HG03097 (cell line): ENCODE measurements at regions not wholly inside any gene's neighbourhood (a gene's known extent, or its start where the extent isn't known, plus 50 kb on each side); places are given as distances from the start of the nearest gene placed in this dataset.
"Not testable (repeated sequence)": the region's sequence is repeated elsewhere in the genome, so short reads cannot be mapped to it uniquely, and the experiment has no call there.

Source experiments
- ATAC-seq: cut with Tn5 transposase; IDR thresholded peaks from one replicate; pipeline ENCODE4 v1.9.1; 2021; ENCODE audit not compliant: unreplicated experiment, low FRiP score

DNA sequence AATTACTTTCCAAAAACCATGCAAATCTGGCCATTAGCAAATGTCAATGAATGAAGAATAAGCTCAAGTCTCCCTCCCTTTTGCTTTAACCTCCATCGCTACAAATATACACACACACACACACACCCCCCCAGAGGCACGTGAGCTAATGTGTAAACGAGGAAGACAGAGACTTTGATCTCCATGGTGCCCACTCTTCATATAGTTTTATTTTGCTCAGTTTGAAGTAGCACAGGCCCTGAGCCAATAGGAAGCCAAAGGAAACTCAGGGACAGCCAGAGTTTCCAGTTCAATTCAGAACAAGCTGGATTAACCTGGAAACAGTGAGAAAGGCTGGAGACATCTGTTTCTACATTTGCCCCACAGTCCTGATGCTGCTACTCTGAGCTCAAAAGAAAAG, 248.4 kb upstream of the MEIS1 start:
- ATAC-seq, result no peak

DNA sequence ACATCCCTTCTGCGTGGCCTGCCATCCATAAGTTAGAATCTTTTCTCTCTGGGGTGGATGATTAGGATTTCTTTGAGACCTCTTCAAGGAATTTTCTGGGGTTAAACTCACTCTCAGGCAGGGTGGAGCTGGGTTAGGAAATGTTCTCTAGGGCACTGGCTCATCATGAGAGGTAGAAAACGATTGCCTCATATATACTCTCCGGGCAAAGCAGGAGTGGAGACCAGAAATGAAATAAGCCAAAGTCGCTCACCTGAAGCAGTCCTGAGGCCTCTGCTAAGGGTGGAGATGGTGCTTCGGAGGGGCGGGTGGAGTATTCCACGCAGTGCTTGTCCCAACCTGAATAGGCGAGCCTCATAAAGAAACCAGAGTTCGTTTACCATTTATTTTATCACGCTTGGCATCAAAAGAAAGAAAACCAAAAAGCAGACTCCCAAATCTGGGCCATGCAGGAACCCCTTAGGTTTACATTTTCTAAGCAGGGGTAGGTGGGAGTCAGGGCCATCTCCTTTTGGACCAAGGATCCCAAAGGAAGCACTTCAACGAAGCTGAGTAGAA, 249.3 kb upstream of the MEIS1 start:
- ATAC-seq, result no peak

DNA sequence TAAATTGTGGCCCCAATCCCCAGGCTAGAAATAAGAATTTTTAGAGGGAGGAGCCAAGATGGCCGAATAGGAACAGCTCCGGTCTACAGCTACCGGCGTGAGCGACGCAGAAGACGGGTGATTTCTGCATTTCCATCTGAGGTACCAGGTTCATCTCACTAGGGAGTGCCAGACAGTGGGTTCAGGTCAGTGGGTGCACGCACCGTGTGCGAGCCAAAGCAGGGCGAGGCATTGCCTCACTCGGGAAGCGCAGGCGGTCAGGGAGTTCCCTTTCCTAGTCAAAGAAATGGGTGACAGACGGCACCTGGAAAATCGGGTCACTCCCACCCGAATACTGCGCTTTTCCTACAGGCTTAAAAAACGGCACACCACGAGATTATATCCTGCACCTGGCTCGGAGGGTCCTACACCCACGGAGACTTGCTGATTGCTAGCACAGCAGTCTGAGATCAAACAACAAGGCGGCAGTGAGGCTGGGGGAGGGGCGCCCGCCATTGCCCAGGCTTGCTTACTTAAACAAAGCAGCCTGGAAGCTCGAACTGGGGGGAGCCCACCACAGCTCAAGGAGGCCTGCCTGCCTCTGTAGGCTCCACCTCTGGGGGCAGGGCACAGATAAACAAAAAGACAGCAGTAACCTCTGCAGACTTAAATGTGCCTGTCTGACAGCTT, 257.7 kb upstream of the MEIS1 start:
- not testable (repeated sequence) for ATAC-seq

DNA sequence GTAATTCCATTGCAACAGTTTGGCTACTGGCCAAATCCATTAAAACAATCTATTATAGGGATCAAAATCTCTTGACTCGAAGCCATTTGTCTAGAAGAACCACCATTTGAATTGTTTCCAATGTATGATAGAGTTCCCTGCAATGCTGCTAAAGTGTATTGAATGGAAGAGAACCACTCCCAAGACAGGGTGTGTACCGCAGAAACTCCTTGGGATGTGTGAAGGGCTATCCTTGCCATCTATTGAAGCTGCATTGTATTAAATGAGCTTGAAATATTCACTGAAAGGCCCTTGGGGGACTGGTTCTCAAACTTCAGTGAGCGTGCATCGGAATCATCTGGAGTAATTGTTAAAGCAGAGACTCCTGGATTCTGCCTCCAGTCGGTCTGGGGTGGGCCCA, 260.4 kb upstream of the MEIS1 start:
- no peak for ATAC-seq

DNA sequence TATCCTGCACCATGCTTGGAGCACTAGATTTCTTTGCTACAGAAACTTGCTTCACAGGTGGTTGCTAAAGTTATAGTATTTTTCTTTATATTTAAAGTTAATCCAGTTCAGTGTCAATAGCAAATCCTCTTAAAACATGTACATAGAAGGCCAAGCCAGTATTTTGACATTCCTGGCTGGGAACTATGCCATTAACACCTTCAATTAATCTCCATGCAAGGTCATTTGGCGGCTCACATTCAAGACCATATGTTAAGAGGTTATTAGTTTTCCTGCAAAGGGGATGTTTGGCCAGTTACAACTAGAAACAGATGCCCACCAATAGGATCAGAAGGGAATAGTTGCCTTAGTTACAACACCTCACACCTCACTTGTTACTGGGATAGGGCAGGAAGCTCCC, 261.3 kb upstream of the MEIS1 start:
- ATAC-seq, result no peak

DNA sequence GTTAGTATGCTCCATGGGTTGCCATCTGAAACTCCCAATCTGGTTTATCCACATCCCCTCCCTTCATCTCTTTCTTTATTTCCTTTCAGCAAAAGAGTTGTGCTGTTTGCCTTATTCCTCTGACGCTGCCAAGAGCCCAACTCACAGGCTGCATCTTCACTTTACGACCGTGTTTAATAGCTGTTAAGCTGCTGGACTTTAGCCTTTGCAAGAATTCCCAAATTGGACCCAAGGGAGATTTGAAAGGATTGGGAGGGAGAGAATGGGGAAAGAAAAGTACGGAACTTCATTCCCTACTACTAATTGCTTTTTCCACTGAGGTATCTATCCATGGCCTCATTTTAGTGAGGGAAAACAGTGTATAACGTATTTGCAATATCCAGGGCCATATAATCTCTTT, 263.4 kb upstream of the MEIS1 start:
- no peak for ATAC-seq

DNA sequence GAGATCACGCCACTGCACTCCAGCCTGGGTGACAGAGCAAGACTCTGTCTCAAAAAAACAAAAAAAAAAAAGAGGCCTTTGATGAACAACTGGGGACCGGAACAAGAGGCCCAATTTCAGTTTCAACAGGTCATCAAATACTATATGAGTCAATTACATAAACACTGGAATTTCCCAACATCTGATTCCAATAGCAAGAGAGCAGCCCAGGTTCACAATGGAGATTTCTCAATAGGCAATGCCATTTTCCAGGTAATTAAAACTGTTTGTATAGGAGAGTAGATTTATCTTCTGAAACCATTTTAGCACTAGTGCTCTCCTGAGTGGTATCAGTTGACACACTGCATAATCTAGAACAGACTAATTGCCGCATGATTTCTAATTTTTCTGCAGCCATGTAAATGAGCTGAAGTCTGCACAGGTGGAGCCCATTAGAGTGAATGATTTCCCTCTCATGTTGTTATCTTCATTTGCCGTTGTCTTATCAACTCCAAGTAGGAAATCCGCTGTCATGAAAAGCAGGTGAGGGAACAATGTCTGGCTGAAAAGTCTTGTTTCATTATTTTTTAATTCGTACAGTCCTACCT, 264.1 kb upstream of the MEIS1 start:
- no peak for ATAC-seq

DNA sequence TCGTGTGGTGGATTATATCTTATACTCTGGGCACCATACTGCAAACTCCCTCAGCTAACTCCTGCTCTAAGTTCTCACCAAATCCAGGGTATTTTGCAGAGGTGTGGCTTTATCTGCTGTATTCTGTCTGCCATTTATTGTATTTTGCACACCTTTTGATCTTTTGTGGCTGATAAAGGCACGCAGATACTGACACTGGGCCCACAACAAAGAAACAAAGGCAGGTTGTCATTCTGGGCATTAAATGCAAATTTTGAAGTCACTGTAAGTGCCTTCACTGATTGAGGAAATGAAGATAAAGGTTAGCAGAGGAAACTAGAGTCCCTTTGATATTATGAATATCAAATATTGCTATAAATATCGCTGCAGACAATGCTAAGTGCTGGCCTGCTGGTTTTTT, 265.8 kb upstream of the MEIS1 start:
- ATAC-seq, result no peak

DNA sequence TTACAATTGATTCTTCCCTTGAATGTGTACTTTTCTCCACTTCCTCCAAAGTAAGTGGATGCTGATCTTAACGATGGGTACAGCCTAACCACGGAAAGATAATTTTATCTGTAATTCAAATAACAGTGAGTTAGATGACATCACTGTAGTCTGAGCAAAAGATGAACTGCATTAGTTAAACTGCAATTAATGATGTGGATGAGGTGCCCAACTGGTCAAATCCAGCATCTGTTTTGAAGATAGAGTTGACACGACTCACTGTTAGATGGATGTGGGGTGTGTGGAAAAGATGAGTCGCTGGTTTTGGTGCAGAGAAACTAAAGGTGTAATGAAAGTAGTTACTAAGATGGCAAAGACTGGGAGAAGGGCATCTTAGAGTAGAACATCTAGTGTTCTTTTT, 270.5 kb upstream of the MEIS1 start:
- no peak for ATAC-seq

DNA sequence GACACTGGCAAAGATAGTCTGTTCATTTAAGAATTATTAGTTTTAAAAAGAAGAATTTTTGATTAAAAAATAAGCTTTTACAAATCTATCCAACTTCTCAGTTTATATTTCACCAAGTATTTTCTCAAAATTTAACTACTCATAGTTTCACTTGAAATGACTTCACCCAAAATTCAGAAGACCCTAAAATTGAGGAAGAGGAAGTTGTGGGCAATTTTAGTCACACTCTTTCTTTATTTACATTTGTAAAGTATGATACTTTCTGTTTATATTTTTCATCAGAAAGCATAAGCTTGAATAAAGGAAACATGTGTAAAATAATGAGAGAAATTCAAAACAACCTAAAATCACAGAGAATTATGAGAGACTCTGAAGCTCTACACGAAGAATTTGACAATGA, 278.8 kb upstream of the MEIS1 start:
- no peak for ATAC-seq

DNA sequence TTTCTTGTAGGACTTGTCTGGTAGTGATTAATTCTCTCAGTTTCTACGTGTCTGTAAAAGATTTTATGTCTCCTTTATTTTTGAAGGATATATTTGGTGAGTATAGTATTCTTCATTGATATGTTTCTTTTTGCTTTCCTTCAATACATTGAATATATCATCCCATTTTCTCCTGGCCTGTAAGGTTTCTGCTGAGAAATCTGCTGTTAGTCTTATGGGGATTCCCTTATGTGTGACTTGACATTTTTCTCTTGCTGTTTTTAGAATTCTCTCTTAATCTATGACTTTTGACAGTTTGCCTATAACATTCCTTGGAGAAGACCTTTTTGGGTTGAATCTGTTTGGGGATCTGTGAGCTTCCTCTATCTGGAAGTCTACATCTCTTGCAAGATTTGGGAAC, 281.0 kb upstream of the MEIS1 start:
- no peak for ATAC-seq

DNA sequence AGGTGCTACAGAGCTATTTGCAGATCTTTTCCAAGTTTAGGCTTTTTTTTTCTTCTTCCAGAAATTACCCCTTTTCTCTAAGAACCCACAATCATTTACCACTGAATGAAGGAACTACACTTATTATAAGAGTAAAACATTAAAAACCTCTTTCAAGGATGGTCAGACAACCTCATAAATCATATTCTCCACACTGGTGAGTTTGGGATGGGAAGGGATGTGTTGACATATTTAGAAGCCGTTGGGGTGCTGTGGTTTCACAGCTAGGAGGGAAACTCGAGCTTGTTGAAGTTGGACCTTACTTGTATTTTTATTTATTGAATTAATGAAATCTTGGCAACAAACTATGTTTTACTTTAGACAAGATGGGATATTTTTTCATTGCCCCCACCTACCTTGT, 289.4 kb upstream of the MEIS1 start:
- no peak for ATAC-seq

DNA sequence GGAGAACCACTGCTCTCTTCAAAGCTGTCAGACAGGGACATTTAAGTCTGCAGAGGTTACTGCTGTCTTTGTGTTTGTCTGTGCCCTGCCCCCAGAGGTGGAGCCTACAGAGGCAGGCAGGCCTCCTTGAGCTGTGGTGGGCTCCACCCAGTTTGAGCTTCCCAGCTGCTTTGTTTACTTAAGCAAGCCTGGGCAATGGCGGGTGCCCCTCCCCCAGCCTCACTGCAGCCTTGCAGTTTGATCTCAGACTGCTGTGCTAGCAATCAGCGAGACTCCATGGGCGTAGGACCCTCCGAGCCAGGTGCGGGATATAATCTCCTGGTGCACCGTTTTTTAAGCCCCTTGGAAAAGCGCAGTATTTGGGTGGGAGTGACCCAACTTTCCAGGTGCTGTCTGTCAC, 290.6 kb upstream of the MEIS1 start:
- ATAC-seq, result not testable (repeated sequence)

DNA sequence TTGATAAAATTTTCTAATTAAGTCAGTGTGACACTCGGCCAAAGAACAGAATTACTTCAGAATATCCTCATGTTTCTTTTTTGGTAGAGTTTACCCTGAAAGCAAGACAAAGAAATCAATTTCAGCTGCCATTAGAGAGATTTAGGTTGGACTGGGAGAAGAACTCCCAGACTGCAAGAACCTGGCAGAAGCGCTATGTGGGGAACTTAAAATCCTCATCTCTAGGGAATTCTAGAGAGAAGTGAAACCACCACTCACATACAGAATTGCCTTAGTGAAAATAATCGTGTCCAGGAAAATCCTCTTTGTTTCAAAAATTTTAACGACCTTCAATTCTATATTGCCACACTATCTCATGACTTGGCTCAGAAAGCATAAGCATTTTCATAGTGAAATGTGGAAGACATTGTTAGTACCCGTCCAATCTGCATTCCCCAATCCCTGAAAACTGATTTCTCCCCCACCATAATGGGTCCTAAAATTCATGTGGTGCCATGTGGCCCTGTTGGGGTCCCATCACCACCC, 297.3 kb upstream of the MEIS1 start:
- ATAC-seq, result no peak

DNA sequence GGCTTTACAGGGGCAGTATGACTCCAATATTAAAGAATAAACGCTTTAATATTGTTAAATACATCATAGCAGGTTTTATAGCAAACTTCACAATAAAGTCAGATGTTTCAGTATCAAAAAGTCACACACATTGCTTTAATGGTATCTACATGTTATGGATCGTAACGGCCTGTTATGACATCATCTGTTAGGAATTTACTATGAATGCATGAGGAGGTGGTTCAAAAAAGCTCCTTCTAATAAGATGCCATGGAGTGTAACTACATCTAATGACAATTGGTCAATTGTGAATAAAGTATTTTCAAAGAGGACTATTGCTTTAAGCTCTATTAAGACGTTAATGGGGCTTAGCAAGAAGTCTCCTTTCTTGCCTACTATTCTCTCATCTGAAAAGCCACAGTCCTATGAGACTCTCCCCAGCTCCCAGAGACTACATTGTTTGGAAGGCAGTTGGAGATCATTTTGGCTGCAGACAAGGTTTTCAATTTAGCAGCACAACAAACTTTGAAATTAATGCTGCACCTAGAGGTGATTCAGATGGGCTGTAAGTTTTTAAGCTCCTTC, 300.7 kb upstream of the MEIS1 start:
- ATAC-seq, result no peak

DNA sequence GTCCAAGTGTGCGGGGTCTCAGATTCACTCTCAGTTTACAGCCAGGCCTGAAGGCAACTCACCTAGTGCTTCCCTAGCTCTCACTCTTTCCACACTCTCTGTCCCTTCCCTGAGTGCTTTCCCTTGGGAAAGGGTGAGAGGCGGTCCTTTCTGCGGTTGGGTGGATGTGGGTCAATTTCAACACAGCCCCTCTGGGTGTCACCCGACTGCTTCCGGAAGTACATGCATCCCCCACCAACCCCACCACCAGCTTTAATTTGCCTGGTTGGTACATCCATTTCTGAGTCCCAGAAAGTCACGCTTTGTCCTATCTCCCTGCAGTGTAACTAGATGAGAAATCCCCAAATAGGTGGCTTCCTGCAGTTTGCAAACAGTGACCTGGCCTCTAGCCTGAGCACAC, 307.3 kb upstream of the MEIS1 start:
- no peak for ATAC-seq

DNA sequence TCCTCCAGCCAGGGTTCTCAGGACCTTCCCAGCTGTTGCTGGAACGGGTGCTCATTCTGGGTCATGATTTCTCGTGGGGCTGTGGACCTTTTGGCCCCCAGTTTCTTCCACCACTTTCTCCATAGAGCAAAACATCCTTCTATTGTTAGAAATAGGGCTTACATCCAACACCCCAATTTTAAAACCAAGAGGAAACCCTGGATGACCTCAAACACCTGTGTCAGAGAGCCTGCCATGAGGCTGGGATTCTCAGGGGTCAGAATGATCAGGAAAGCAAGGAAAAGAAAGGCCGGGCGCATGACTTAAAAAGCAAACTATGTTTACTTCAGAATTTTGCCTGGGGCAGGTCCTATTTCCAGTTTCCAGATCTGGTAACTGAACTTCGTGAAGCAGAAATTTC, 307.9 kb upstream of the MEIS1 start:
- no peak for ATAC-seq

DNA sequence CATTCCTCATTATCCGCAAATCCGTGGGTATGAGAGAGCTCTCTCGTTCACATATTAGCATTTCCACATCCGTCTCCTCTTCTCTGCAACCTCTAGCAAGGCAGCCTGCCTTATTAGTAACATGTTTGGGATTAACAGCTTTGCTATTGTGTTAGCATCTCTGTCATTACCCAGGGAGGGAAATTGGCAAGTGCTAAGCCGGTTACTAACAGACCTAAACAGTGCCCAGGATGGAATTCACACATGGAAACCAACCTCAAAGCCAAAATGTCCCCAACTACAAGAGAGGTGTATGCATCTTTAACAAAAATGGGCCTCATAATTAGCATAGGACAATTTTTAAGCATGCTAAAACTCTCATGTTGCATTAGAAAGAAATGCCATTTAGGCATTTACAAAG, 309.0 kb upstream of the MEIS1 start:
- ATAC-seq, result no peak

DNA sequence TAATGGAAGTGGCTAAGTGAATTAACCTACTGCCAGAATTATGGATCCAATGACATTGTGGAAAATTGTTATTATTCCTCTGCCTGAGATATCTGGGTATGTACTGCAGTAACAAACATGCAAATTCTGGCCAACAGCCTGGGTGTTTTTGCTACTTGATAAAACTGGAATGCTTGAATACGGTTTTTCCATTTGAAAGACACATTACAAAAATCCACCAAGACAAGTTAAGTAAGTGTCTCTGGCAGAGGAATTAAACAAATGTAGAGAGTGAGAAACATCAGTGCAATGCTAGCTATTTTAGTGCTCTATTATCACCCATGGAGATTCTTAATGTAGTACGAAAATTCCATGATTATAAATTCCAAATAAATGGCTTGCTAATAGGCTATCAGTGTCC, 312.4 kb upstream of the MEIS1 start:
- no peak for ATAC-seq

DNA sequence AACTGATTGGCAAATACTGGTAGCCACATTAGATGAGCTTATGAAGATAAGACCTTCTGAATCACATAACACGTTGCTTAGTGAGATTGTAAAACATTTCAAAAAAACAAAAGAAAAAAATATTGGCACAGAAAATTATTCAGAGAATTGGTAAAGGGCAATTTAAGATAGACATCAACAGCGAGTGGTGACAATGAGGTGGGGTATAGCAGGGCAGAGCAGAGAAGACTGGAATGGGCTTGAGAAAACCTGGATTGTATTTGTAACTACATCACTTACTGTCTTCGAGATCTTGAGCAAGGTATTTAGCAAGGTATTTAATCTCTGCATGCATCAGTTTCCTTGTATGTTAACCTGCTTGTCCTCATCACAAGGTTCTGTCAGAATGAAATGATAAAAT, 313.0 kb upstream of the MEIS1 start:
- no peak for ATAC-seq

DNA sequence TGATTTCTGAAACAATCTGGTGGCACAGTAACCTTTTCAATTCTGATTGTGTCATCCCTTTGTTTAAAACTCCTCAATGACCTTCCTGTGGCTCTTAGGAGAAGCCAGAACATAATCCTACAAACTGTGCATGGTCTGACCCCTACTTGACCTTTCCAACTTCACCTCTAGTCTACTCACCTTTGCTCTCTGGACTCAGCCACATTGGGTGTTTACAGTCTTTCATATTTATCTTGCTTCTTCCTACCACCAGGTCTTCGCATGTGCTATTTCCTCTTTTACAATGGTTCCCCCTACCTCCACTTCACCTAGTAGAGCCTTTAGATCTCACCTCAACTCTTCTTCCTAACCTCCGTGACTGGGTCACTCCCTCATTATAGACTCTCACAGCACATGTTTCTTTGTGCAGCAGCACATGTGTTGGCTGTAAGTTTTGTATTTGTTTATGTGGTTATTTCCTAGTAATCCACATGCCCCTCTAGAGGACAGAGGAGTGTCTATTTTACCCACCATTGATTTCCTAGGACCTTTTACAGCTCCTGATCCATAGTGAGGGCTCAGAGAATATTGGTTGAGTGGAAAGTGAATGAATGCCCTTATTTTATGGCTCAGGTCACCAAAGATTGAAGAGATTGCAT, 320.8 kb upstream of the MEIS1 start:
- ATAC-seq, result no peak

DNA sequence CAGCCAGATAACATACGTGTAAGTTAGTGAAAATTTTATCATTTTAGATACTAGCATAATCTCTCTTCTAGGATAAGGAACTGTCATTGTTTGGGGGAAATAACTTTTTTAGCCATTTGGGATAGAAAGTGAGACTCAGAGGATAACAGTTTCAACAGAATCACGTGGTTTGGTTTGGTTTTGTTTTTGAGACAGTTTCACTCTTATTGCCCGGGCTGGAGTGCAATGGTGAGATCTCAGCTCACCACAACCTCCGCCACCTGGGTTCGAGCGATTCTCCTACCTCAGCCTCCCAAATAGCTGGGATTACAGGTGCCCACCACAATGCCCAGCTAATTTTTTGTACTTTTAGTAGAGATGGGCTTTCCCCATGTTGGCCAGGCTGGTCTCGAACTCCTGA, 323.2 kb upstream of the MEIS1 start:
- ATAC-seq, result no peak
